ENCODE measurements at regions not wholly inside any gene's neighbourhood (a gene's known extent, or its start where the extent isn't known, plus 50 kb on each side); places are given as distances from the start of the nearest gene placed in this dataset.
"Not testable (repeated sequence)": the region's sequence is repeated elsewhere in the genome, so short reads cannot be mapped to it uniquely, and the experiment has no call there.

- DNase-seq, result no peak
Observed at GRCh38 chr6:67887747-67888545, 747.1 kb upstream of the ADGRB3 start.

GRCh38 chr6:67887419-67887746 is 747.7 kb upstream of the ADGRB3 start:
- DNase-seq, result no peak

GRCh38 chr6:67886840-67887292 is 748.2 kb upstream of the ADGRB3 start:
- DNase-seq, result no peak

- DNase-seq, result no peak
Observed at GRCh38 chr6:67886036-67886707, 748.9 kb upstream of the ADGRB3 start.

- DNase-seq, result no peak
Observed at GRCh38 chr6:67885081-67886033, 749.7 kb upstream of the ADGRB3 start.

GRCh38 chr6:67884442-67884841 is 750.6 kb upstream of the ADGRB3 start:
- DNase-seq, result no peak

DNA sequence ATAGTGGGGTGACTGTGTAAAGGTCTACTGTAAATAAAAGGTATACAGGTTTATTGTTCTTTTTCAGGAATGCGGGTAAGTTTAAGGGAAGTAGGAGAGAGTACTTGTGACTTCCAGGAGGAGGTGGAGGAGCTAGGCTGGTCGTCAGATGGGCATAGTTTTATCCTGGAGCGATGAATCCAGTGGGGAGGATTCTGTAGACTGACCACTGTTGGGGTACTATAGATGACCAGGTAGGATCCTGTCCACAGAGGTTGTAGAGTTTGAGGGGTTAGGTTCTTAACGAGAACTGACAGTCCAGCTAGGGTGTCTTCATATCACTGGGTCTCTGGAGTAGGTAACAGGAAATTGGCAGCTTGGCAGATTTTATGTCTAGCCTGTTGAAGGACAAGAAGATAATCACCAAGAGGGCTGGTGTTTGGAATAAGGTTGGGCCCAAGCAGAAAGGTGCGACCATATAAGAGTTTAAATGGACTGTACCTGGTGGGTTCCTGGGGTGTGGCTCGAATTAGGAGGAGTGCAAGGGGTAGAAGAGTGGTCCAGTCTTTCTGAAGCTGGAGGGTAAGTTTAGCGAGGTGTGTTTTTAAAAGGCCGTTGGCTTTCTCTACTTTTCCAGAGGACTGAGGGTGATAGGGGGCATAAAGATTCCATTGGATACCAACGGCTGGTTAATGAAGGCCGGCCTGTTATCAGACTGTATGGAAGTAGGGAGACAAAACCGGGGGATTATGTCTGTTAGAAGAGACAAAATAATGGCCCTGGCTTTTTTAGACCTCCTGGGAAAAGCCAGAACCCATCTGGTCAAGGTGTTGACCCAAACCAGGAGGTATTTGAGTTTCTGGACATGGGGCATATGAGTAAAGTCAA is 751.3 kb upstream of the ADGRB3 start:
- DNase-seq, result no peak

DNA sequence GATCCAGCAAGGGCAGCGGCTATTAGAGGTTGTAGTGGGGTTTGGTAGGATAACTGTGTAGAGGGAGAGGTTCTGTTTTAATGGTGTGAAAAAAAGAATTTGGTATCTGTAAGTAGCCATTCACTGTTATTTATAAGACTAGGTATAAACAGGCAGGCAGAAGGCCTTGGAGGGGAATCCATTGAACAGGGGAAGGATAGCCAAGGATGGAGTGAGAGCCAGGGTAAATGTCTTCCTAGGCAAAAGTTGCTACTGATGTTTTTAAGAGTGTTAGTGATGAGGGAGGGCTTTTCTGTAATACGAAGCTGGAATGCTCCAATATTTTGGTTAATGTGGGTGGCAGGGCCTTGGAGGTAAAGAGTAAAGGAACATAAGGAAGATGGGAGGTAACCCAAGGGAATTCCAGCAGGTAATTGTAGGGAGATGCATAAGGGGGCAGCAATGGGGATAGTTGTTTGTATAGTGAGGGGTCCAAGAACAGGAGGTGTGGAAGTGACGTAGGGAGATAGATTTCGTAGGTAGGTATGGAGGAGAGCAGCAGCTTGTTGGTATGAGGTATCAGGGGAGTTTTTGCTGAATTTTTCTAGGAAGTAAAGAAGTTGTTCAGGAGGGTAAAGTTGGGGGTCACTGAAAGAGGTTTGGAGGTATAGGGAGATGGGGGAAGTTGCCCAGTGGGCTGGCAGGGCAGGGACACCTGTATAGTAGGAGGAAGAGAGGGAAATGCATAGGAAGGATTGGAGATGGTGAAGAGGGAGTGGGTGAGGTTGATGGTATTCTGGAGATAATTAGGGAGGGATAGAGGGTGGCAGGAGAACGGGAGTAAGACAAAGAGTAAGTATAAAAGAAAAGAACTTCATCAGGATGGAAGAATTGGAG is 752.4 kb upstream of the ADGRB3 start:
- no peak for DNase-seq

DNA sequence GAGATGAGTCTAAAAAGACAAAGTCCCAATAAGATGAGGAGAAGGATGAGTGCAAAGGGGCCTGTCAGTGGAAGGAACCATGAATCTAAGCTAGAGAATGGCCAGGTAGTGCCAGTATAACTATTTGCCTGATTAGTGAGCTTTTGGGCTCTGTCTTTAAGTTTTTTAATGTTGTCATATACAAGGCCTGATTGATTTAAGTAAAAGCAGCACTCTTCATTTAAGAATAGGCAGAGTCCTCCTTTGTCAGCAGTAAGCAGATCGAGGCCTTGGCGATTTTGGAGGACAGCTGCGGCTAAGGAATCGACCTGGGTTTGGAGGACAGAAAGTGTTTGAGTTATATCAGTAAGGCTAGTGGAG is 753.4 kb upstream of the ADGRB3 start:
- no peak for DNase-seq

DNA sequence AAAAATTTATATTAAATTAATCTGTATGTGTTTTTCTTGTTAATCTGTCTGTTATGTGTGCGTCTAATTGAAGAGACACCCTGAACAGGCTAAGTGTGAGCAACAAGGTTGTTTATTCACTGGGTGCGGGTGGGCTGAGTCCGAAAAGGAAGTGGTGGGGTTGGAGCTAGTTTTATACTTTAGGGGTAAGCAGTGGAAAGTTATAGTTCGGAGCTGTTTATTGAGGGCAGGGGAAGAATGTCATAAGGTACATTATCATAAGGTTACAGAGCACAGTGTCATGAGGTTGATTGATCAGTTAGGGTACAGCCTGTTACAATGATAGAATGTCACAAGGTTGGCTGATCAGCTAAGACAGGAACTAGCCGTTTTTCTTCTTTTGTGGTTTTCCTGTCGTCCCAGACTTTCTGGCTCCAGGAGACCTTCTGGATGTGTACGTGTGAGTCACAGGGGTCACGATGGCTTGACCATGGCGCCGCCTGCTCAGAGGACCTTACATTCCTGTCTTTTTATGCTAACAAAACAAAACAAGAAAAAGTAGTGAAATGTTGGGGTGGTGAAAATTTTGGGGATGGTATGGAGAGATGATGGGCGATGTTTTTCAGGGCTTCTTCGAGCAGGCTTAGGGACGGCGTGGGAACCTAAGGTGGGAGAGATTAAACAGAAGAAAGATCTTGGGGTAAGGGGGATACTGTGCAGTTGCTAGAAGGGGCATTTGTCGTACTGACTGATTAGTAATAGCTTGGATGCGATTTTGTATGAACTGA is 754.0 kb upstream of the ADGRB3 start:
- DNase-seq, result no peak

DNA sequence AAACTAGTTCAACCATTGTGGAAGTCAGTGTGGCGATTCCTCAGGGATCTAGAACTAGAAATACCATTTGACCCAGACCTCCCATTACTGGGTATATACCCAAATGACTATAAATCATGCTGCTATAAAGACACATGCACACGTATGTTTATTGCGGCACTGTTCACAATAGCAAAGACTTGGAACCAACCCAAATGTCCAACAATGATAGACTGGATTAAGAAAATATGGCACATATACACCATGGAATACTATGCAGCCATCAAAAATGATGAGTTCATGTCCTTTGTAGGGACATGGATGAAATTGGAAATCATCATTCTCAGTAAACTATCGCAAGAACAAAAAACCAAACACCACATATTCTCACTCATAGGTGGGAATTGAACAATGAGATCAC is 754.7 kb upstream of the ADGRB3 start:
- DNase-seq, result not testable (repeated sequence)

- not testable (repeated sequence) for DNase-seq
Observed at GRCh38 chr6:67879928-67880327, 755.2 kb upstream of the ADGRB3 start.

- not testable (repeated sequence) for DNase-seq
Observed at GRCh38 chr6:67879105-67879904, 755.8 kb upstream of the ADGRB3 start.

- DNase-seq, result not testable (repeated sequence)
Observed at GRCh38 chr6:67878216-67878615, 756.9 kb upstream of the ADGRB3 start.

GRCh38 chr6:67877288-67877687 is 757.8 kb upstream of the ADGRB3 start:
- no peak for DNase-seq

DNA sequence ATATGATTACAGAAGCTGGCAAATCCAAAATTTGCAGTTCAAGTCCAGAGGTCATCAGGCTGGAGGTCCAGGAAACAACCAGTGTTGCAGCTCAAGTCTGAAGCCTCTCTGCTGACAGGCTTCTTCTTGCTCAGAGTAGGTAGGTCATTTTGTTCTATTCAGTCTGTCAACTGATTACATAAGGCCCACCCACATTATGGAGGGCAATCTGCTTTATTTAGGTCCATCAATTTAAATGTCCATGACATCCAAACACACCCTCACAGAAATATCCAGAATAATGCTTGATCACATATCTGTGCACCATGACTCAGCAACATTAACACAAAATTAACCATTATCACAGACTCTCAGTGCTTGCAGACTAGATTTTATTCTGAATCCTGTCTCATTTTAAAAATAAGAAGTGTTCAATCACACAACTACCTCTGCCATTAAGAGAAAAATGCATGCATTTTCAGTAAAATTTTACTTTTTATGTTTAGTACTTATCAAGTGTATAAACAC is 759.2 kb upstream of the ADGRB3 start:
- DNase-seq, result no peak

DNA sequence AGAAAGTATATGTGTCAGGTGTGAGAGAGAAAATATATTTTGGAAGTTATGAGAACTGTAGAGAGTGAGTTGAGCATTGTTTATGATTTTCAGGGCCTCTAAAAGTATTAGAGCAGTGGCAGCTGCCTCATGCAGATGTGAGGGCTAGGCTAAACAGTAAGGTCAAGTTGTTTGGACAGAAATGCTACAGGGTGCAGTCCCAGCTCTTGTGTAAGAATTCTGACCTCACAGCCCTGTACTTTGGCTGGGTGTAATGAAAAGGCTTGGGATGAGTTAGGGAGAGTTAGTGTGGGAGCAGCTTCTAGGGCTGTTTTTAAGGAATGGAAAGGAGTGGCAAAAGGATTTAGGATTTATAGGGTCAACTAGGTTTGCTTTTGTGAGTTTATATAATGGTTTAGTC is 764.8 kb upstream of the ADGRB3 start:
- DNase-seq, result no peak

DNA sequence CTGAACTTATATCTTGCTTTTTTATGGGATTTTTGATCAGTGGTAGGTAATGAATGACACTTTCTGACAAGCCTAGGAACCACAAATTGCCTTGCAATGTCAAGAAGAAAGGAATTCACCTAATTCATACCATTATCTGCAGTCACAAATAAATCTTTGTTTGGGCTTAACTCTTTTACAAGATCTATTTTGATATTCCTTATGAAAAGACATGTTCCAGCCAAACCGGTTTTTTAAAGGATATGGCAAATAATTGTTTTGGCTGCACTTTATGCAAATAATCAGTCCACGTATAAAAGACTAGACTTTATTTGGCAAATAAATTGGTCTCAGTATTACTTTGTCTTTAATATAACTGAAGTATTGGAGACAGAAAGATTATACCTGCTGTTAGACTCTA is 771.7 kb upstream of the ADGRB3 start:
- no peak for DNase-seq

DNA sequence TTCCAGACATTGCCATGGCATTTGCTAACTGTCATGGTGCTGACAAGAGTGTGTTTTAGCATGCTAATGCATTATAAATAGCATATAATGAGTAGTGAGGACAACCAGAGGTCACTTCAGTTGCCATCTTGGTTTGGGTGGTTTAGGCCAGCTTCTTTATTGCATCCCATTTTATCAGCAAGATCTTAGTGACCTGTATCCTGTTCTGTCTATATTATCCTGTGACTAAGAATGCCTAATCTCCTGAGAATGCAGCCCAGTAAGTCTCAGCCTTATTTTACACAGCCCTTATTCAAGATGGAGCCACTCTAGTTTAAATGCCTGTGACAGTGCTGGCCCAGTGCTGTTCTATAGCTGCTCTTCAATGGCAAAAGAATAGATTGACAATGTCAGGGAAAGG is 781.0 kb upstream of the ADGRB3 start:
- DNase-seq, result no peak

- no peak for DNase-seq
Observed at GRCh38 chr6:67839818-67840217, 795.3 kb upstream of the ADGRB3 start.

All from CD4-positive, alpha-beta T cell treated with Interleukin-1 beta for 1 hour (primary cell).